GM23338 (cell line): ENCODE measurements at regions not wholly inside any gene's neighbourhood (a gene's known extent, or its start where the extent isn't known, plus 50 kb on each side); places are given as distances from the start of the nearest gene placed in this dataset.

Source experiments
- ATAC-seq: fragments of 200-7000 bp; cut with Tn5 transposase; 3 replicates; pipeline ENCODE4 v1.9.1; 2020
- DNase-seq: peaks from one replicate; pipeline ENCODE4 v3.0.0-alpha.2; 2015; ENCODE audit warnings: low spot score
- H2AFZ ChIP-seq: fragments of 200-600 bp; sonication (generic); 2 replicates; pipeline ENCODE4 v1.8.0; 2016; ENCODE audit warnings: antibody characterized with exemption, mild to moderate bottlenecking, moderate library complexity
- H3F3A ChIP-seq: fragments of 200-600 bp; sonication (generic); replicated peaks from 2 replicates; pipeline ENCODE4 v1.8.0; 2017; ENCODE audit warnings: antibody characterized with exemption, mixed run types, low read depth
- H3K27ac ChIP-seq: fragments of 200-600 bp; sonication (generic); 2 replicates; pipeline ENCODE4 v1.6.1; 2016; ENCODE audit warnings: low read depth
- H3K27me3 ChIP-seq: fragments of 200-600 bp; sonication (generic); 2 replicates; pipeline ENCODE4 v1.8.0; 2016; ENCODE audit warnings: mild to moderate bottlenecking, mixed run types, moderate library complexity; ENCODE audit not compliant: insufficient read depth
- H3K36me3 ChIP-seq: fragments of 200-600 bp; sonication (generic); 2 replicates; pipeline ENCODE4 v1.8.0; 2016; ENCODE audit warnings: mild to moderate bottlenecking; ENCODE audit not compliant: insufficient read depth
- H3K4me1 ChIP-seq: fragments of 200-600 bp; sonication (generic); 2 replicates; pipeline ENCODE4 v1.8.0; 2016; ENCODE audit warnings: mild to moderate bottlenecking, moderate library complexity; ENCODE audit not compliant: insufficient read depth
- H3K4me2 ChIP-seq: fragments of 200-600 bp; sonication (generic); 2 replicates; pipeline ENCODE4 v1.7.1; 2017; ENCODE audit warnings: mixed run types
- H3K4me3 ChIP-seq: fragments of 200-600 bp; sonication (generic); 2 replicates; pipeline ENCODE4 v1.6.1; 2016; ENCODE audit warnings: mixed run types
- H3K79me2 ChIP-seq: fragments of 200-600 bp; sonication (generic); replicated peaks from 2 replicates; pipeline ENCODE4 v1.8.0; 2017; ENCODE audit warnings: mild to moderate bottlenecking; ENCODE audit not compliant: insufficient read depth
- H3K9me2 ChIP-seq: fragments of 200-600 bp; sonication (generic); 2 replicates; pipeline ENCODE4 v1.8.0; 2017; ENCODE audit not compliant: insufficient read depth
- H4K20me1 ChIP-seq: fragments of 200-600 bp; sonication (generic); replicated peaks from 2 replicates; pipeline ENCODE4 v1.8.0; 2017; ENCODE audit warnings: mild to moderate bottlenecking; ENCODE audit not compliant: insufficient read depth
- H3K27ac Mint-ChIP-seq: 2 replicates; pipeline ENCODE4 v1.8.0; 2020; ENCODE audit warnings: inconsistent platforms, mild to moderate bottlenecking, moderate library complexity, mixed read lengths
- H3K27me3 Mint-ChIP-seq: 3 replicates; pipeline ENCODE4 v1.8.0; 2022; ENCODE audit warnings: low read depth, mild to moderate bottlenecking, moderate library complexity, mixed read lengths, inconsistent platforms; ENCODE audit not compliant: insufficient read depth, poor library complexity
- H3K36me3 Mint-ChIP-seq: 3 replicates; pipeline ENCODE4 v1.8.0; 2021; ENCODE audit warnings: low read depth, mild to moderate bottlenecking, inconsistent platforms, moderate library complexity, mixed read lengths
- H3K4me1 Mint-ChIP-seq: 3 replicates; pipeline ENCODE4 v1.8.0; 2020; ENCODE audit warnings: mild to moderate bottlenecking, inconsistent platforms, mixed read lengths
- H3K4me3 Mint-ChIP-seq: 3 replicates; pipeline ENCODE4 v1.8.0; 2021; ENCODE audit warnings: moderate library complexity, mild to moderate bottlenecking, inconsistent platforms, mixed read lengths
- H3K9me3 Mint-ChIP-seq: 3 replicates; pipeline ENCODE4 v1.8.0; 2020; ENCODE audit warnings: moderate library complexity, mild to moderate bottlenecking, inconsistent platforms, mixed read lengths
- CREB1 ChIP-seq: fragments of 250-450 bp; sonication (Bioruptor Pico); IDR thresholded peaks from 2 replicates; pipeline ENCODE4 v1.5.0; 2020; ENCODE audit warnings: low read depth, mild to moderate bottlenecking, moderate library complexity
- EZH2phosphoT487 ChIP-seq: fragments of 200-600 bp; sonication (generic); IDR thresholded peaks from one replicate; pipeline ENCODE4 v1.8.1; 2018; ENCODE audit warnings: antibody characterized with exemption; ENCODE audit not compliant: unreplicated experiment
- NANOG ChIP-seq: IDR thresholded peaks from 2 replicates; pipeline ENCODE4 v1.6.1; 2016; ENCODE audit warnings: antibody characterized with exemption, borderline replicate concordance
- POLR2AphosphoS5 ChIP-seq: IDR thresholded peaks from 2 replicates; pipeline ENCODE4 v1.6.1; 2016; ENCODE audit warnings: antibody characterized with exemption, low read depth
- REST ChIP-seq: IDR thresholded peaks from one replicate; pipeline ENCODE4 v1.6.1; 2018; ENCODE audit warnings: antibody characterized with exemption; ENCODE audit not compliant: unreplicated experiment
- STAT1 ChIP-seq: IDR thresholded peaks from one replicate; pipeline ENCODE4 v1.6.1; 2016; ENCODE audit warnings: antibody characterized with exemption; ENCODE audit not compliant: unreplicated experiment
- ZNF462 ChIP-seq: fragments of 250-450 bp; sonication (Bioruptor Pico); IDR thresholded peaks from 2 replicates; pipeline ENCODE4 v1.5.0; 2020; ENCODE audit warnings: mild to moderate bottlenecking, moderate library complexity

- TF ChIP-seq REST (no peak), STAT1 (no peak), NANOG (no peak), EZH2phosphoT487 (no peak), CREB1 (no peak), ZNF462 (no peak)
Measured at GRCh38 chr2:8241317-8241716, 440.5 kb upstream of the ID2 start (continued).

DNA sequence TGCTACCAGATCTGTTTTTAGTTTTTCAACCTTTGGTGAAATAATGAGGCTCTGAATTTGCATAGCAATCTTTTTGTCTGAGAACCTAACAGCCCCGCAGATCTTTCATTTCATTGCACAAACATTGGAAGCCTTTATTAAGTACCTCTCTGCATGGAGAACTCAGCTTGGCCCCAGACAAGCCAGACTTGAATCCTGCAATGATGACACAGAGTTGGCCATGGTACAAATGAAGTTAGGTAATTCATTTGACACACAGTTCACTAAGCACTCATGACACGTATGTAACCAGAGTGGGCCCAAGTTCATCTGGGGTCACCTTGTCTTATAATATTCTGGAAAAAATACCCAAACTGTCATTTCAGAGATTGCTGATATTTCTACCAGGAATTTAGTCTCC is 439.1 kb upstream of the ID2 start:
- Mint-ChIP-seq H3K27me3 (peaks cover 6% of the 10 kb centered on the region), H3K36me3 (peaks cover 30% of the 10 kb centered on the region), H3K4me1 (peaks cover 18% of the 10 kb centered on the region), H3K27ac (no peak overlapping the region), H3K9me3 (peaks cover 35% of the 10 kb centered on the region), H3K4me3 (no peak overlapping the region)
- Histone ChIP-seq H3K9me2 (peaks cover 17% of the 10 kb centered on the region), H3K27ac (no peak overlapping the region), H3K4me3 (no peak overlapping the region), H3K27me3 (no peaks in the 10 kb centered on the region), H4K20me1 (no peaks in the 10 kb centered on the region), H3K79me2 (no peaks in the 10 kb centered on the region), H2AFZ (no peak overlapping the region), H3K36me3 (no peaks in the 10 kb centered on the region; the same call in 1 of the 2 replicates), H3F3A (peaks cover 5% of the 10 kb centered on the region; the same call in 1 of the 2 replicates), H3K4me2 (no peak overlapping the region), H3K4me1 (peaks cover 10% of the 10 kb centered on the region)
- ATAC-seq (no peak), DNase-seq (no peak)
- no peak for TF ChIP-seq EZH2phosphoT487
- TF ChIP-seq REST = no peak
- TF ChIP-seq POLR2AphosphoS5 = no peak
